Hippocampal formation (tissue), 2 donors: ENCODE measurements at regions not wholly inside any gene's neighbourhood (a gene's known extent, or its start where the extent isn't known, plus 50 kb on each side); places are given as distances from the start of the nearest gene placed in this dataset.
"Not testable (repeated sequence)": the region's sequence is repeated elsewhere in the genome, so short reads cannot be mapped to it uniquely, and the experiment has no call there.

Experiments
- DNase-seq, 2 donors: peaks; one replicate each; lab custom pipeline; 2025; lab: John Stamatoyannopoulos, UW

- no peak for DNase-seq
Measured at GRCh38 chr1:4118746-4119515, 218.9 kb upstream of the C1orf174 start.

- no peak for DNase-seq
Measured at GRCh38 chr1:4119516-4120220, 219.6 kb upstream of the C1orf174 start.

- no peak for DNase-seq
Measured at GRCh38 chr1:4120557-4121292, 220.7 kb upstream of the C1orf174 start.

GRCh38 chr1:4121293-4121684 lies 221.2 kb upstream of the C1orf174 start:
- no peak for DNase-seq

- no peak for DNase-seq
Measured at GRCh38 chr1:4121834-4122512, 221.9 kb upstream of the C1orf174 start.

- no peak for DNase-seq
Measured at GRCh38 chr1:4122513-4123160, 222.6 kb upstream of the C1orf174 start.

GRCh38 chr1:4124631-4125145 lies 224.6 kb upstream of the C1orf174 start:
- DNase-seq, result no peak

- DNase-seq, result no peak
Measured at GRCh38 chr1:4126251-4126650, 226.2 kb upstream of the C1orf174 start.

- DNase-seq, result no peak
Measured at GRCh38 chr1:4126731-4127591, 226.9 kb upstream of the C1orf174 start.

- DNase-seq, result no peak
Measured at GRCh38 chr1:4127592-4128140, 227.6 kb upstream of the C1orf174 start.

GRCh38 chr1:4128616-4129015 lies 228.5 kb upstream of the C1orf174 start:
- no peak for DNase-seq

GRCh38 chr1:4129693-4130092 lies 229.6 kb upstream of the C1orf174 start:
- no peak for DNase-seq

- no peak for DNase-seq
Measured at GRCh38 chr1:4130096-4130495, 230.0 kb upstream of the C1orf174 start.

- no peak for DNase-seq
Measured at GRCh38 chr1:4131734-4132133, 231.7 kb upstream of the C1orf174 start.

GRCh38 chr1:4132352-4133296 lies 232.6 kb upstream of the C1orf174 start:
- DNase-seq, result no peak

GRCh38 chr1:4133297-4133938 lies 233.3 kb upstream of the C1orf174 start:
- DNase-seq, result no peak

- no peak for DNase-seq
Measured at GRCh38 chr1:4133939-4134321, 233.9 kb upstream of the C1orf174 start.

GRCh38 chr1:4135853-4136252 lies 235.8 kb upstream of the C1orf174 start:
- not testable (repeated sequence) for DNase-seq
